Nephron (organoid): ENCODE measurements at regions not wholly inside any gene's neighbourhood (a gene's known extent, or its start where the extent isn't known, plus 50 kb on each side); places are given as distances from the start of the nearest gene placed in this dataset.

Experiments
- H3K27ac Mint-ChIP-seq, 3 experiments: 2 replicates each; pipeline ENCODE4 v1.8.0; 2020; ENCODE audit warnings: mixed read lengths in 3 of 3, mild to moderate bottlenecking in 2 of 3, moderate library complexity in 1 of 3
- H3K27me3 Mint-ChIP-seq: 2 replicates; pipeline ENCODE4 v1.8.0; 2021; ENCODE audit warnings: low read depth, mild to moderate bottlenecking, moderate library complexity, mixed read lengths
- H3K36me3 Mint-ChIP-seq: 2 replicates; pipeline ENCODE4 v1.8.0; 2020; ENCODE audit warnings: low read depth, mixed read lengths
- H3K4me1 Mint-ChIP-seq: 2 replicates; pipeline ENCODE4 v1.8.0; 2020; ENCODE audit warnings: mixed read lengths
- H3K4me3 Mint-ChIP-seq, 3 experiments: 2 replicates each; pipeline ENCODE4 v1.8.0; 2020; ENCODE audit warnings: mild to moderate bottlenecking in 3 of 3, mixed read lengths in 3 of 3, moderate library complexity in 2 of 3
- H3K9me3 Mint-ChIP-seq: 2 replicates; pipeline ENCODE4 v1.8.0; 2020; ENCODE audit warnings: mixed read lengths
- CTCF ChIP-seq, 3 experiments: fragments of 200-600 bp; sonication (generic); IDR thresholded peaks; one replicate each; pipeline ENCODE4 v1.5.0; 2021; ENCODE audit warnings: antibody characterized with exemption in 3 of 3; ENCODE audit not compliant: unreplicated experiment in 3 of 3

- Mint-ChIP-seq H3K4me1 (peaks cover 12% of the 10 kb centered on the region), H3K9me3 (no peaks in the 10 kb centered on the region), H3K4me3 (no peak overlapping the region), H3K36me3 (no peaks in the 10 kb centered on the region), H3K27ac (no peak overlapping the region), H3K27me3 (peaks cover 4% of the 10 kb centered on the region)
- TF ChIP-seq CTCF (IDR thresholded peaks at IDR 0.05; ENCODE audit: unreplicated experiment in 3 of 3), result no peak
These were observed 153.2 kb downstream of the C12orf75 start for GRCh38 chr12:105483691-105484090.

- H3K27ac Mint-ChIP-seq, result no peak overlapping the region
- no peaks in the 10 kb centered on the region for H3K36me3 Mint-ChIP-seq
- H3K4me3 Mint-ChIP-seq, result no peak overlapping the region
- H3K4me1 Mint-ChIP-seq, result no peaks in the 10 kb centered on the region
- H3K9me3 Mint-ChIP-seq, result no peaks in the 10 kb centered on the region
- TF ChIP-seq CTCF (IDR thresholded peaks at IDR 0.05; ENCODE audit: unreplicated experiment in 3 of 3), result no peak
- H3K27me3 Mint-ChIP-seq, result peaks cover 4% of the 10 kb centered on the region
These were observed 154.9 kb downstream of the C12orf75 start for GRCh38 chr12:105485321-105485910.

GRCh38 chr12:105485921-105486320 lies 155.4 kb downstream of the C12orf75 start:
- no peak overlapping the region for H3K27ac Mint-ChIP-seq
- no peaks in the 10 kb centered on the region for H3K9me3 Mint-ChIP-seq
- H3K4me1 Mint-ChIP-seq, result no peaks in the 10 kb centered on the region
- H3K4me3 Mint-ChIP-seq, result no peak overlapping the region
- peaks cover 4% of the 10 kb centered on the region for H3K27me3 Mint-ChIP-seq
- no peaks in the 10 kb centered on the region for H3K36me3 Mint-ChIP-seq
- TF ChIP-seq CTCF (IDR thresholded peaks at IDR 0.05; ENCODE audit: unreplicated experiment in 3 of 3), result no peak

GRCh38 chr12:105487963-105488362 lies 157.5 kb downstream of the C12orf75 start:
- H3K36me3 Mint-ChIP-seq, result no peaks in the 10 kb centered on the region
- TF ChIP-seq CTCF (IDR thresholded peaks at IDR 0.05; ENCODE audit: unreplicated experiment in 3 of 3), result no peak
- H3K4me1 Mint-ChIP-seq, result peaks cover 7% of the 10 kb centered on the region
- H3K27ac Mint-ChIP-seq, result no peak overlapping the region
- no peaks in the 10 kb centered on the region for H3K9me3 Mint-ChIP-seq
- H3K27me3 Mint-ChIP-seq, result no peaks in the 10 kb centered on the region
- no peak overlapping the region for H3K4me3 Mint-ChIP-seq

GRCh38 chr12:105492591-105493545 lies 162.4 kb downstream of the C12orf75 start:
- Mint-ChIP-seq H3K4me1 (peaks cover 13% of the 10 kb centered on the region), H3K27ac (peak overlapping the region in 2 of 3 experiments; percentile 62 to 93), H3K27me3 (no peaks in the 10 kb centered on the region), H3K36me3 (peaks cover 12% of the 10 kb centered on the region), H3K9me3 (peaks cover 20% of the 10 kb centered on the region), H3K4me3 (no peak overlapping the region)
- TF ChIP-seq CTCF (IDR thresholded peaks at IDR 0.05; ENCODE audit: unreplicated experiment in 3 of 3), result no peak
